ENCODE measurements at regions not wholly inside any gene's neighbourhood (a gene's known extent, or its start where the extent isn't known, plus 50 kb on each side); places are given as distances from the start of the nearest gene placed in this dataset.
"Not testable (repeated sequence)": the region's sequence is repeated elsewhere in the genome, so short reads cannot be mapped to it uniquely, and the experiment has no call there.

GRCh38 chr20:25797062-25797461 is 100.4 kb upstream of the ZNF337 start:
- DNase-seq = not testable (repeated sequence)

- not testable (repeated sequence) for DNase-seq
Measured at GRCh38 chr20:25777241-25777640, 80.6 kb upstream of the ZNF337 start.

- DNase-seq = not testable (repeated sequence)
Measured at GRCh38 chr20:25774711-25775110, 78.1 kb upstream of the ZNF337 start.

GRCh38 chr20:25774203-25774602 is 77.5 kb upstream of the ZNF337 start:
- DNase-seq = not testable (repeated sequence)

GRCh38 chr20:25772437-25772836 is 75.8 kb upstream of the ZNF337 start:
- not testable (repeated sequence) for DNase-seq

- not testable (repeated sequence) for DNase-seq
Measured at GRCh38 chr20:25771818-25772217, 75.2 kb upstream of the ZNF337 start.

- DNase-seq = no peak
Measured at GRCh38 chr20:25761596-25761995, 64.9 kb upstream of the ZNF337 start.

- not testable (repeated sequence) for DNase-seq
Measured at GRCh38 chr20:25761046-25761445, 64.4 kb upstream of the ZNF337 start.

- peak; percentile 30 to 52 (median 45) for DNase-seq
Measured at GRCh38 chr20:25750765-25751696, 54.4 kb upstream of the ZNF337 start.

- no peak for DNase-seq
Measured at GRCh38 chr20:25750220-25750764, 53.6 kb upstream of the ZNF337 start.

GRCh38 chr20:25749649-25750048 is 53.0 kb upstream of the ZNF337 start:
- DNase-seq = no peak
